B cell (primary cell): ENCODE measurements at regions not wholly inside any gene's neighbourhood (a gene's known extent, or its start where the extent isn't known, plus 50 kb on each side); places are given as distances from the start of the nearest gene placed in this dataset.

Source experiments
- EZH2 ChIP-seq: IDR thresholded peaks from 2 replicates; pipeline ENCODE4 v1.6.1; 2012; ENCODE audit warnings: borderline replicate concordance, low read depth, mild to moderate bottlenecking, moderate library complexity, low read length; ENCODE audit not compliant: insufficient read depth, poor library complexity, severe bottlenecking
- TF ChIP-seq, protein P1 (sequence below): fragments of 200-600 bp; IDR thresholded peaks from one replicate; pipeline ENCODE4 v1.8.0; 2022; ENCODE audit warnings: antibody characterized with exemption, mild to moderate bottlenecking

DNA sequence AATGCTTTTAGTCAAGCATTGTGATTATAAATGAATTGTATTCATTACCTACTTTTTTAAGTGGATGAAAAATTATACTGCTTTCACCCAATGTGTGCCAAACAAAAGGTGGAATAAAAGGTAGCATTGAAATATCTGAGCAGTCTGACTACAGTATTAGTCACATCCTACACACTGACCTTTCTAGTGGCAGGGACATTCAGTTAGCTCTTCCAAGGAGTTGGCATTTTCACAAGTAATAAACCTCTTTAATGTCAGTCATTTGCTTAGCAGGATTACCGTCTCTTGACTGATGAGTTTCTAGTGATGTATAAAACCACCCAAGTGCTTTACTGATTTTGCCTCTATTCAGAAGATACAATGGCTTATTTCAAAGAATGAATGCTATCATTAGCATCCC lies 687.9 kb downstream of the ARAP2 start:
- TF ChIP-seq, protein P1, sequence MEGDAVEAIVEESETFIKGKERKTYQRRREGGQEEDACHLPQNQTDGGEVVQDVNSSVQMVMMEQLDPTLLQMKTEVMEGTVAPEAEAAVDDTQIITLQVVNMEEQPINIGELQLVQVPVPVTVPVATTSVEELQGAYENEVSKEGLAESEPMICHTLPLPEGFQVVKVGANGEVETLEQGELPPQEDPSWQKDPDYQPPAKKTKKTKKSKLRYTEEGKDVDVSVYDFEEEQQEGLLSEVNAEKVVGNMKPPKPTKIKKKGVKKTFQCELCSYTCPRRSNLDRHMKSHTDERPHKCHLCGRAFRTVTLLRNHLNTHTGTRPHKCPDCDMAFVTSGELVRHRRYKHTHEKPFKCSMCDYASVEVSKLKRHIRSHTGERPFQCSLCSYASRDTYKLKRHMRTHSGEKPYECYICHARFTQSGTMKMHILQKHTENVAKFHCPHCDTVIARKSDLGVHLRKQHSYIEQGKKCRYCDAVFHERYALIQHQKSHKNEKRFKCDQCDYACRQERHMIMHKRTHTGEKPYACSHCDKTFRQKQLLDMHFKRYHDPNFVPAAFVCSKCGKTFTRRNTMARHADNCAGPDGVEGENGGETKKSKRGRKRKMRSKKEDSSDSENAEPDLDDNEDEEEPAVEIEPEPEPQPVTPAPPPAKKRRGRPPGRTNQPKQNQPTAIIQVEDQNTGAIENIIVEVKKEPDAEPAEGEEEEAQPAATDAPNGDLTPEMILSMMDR, result no peak
- TF ChIP-seq EZH2, result no peak
